NT2/D1 (cell line): ENCODE measurements at regions not wholly inside any gene's neighbourhood (a gene's known extent, or its start where the extent isn't known, plus 50 kb on each side); places are given as distances from the start of the nearest gene placed in this dataset.
"Not testable (repeated sequence)": the region's sequence is repeated elsewhere in the genome, so short reads cannot be mapped to it uniquely, and the experiment has no call there.

Experiments used
- DNase-seq: peaks from one replicate; pipeline ENCODE4 v3.0.0-alpha.2; 2011; ENCODE audit warnings: low read depth, low spot score
- H3K27me3 ChIP-seq: 2 replicates; pipeline ENCODE4 v1.6.0; 2011; ENCODE audit warnings: mild to moderate bottlenecking; ENCODE audit not compliant: insufficient read length, insufficient read depth
- H3K36me3 ChIP-seq: 2 replicates; pipeline ENCODE4 v1.6.1; 2011; ENCODE audit warnings: mild to moderate bottlenecking, low read length, mixed read lengths; ENCODE audit not compliant: insufficient read depth, insufficient read length
- H3K4me1 ChIP-seq: 2 replicates; pipeline ENCODE4 v1.5.1; 2011; ENCODE audit not compliant: insufficient read depth, insufficient read length
- H3K4me3 ChIP-seq: 2 replicates; pipeline ENCODE4 v1.5.1; 2011; ENCODE audit warnings: low read depth; ENCODE audit not compliant: insufficient read length
- H3K9ac ChIP-seq: 2 replicates; pipeline ENCODE4 v1.6.0; 2011; ENCODE audit warnings: low read depth; ENCODE audit not compliant: insufficient read length
- H3K9me3 ChIP-seq: 2 replicates; pipeline ENCODE4 v1.5.1; 2011; ENCODE audit warnings: mild to moderate bottlenecking, low read length; ENCODE audit not compliant: insufficient read depth
- SUZ12 ChIP-seq: IDR thresholded peaks from 2 replicates; pipeline ENCODE4 v1.6.1; 2011; ENCODE audit not compliant: insufficient read length, insufficient read depth; ENCODE audit errors: extremely low read depth
- YY1 ChIP-seq: IDR thresholded peaks from 2 replicates; pipeline ENCODE4 v1.6.1; 2011; ENCODE audit not compliant: insufficient read length, insufficient read depth
- ZNF274 ChIP-seq: IDR thresholded peaks from 2 replicates; pipeline ENCODE4 v1.6.1; 2011; ENCODE audit warnings: mild to moderate bottlenecking, low read depth, low read length

GRCh38 chr2:176876493-176877103, 336.0 kb upstream of the HNRNPA3 start:
- no peak for DNase-seq
- H3K4me3 ChIP-seq: no peak overlapping the region
- H3K36me3 ChIP-seq: no peaks in the 10 kb centered on the region
- no peak overlapping the region for H3K9ac ChIP-seq
- no peaks in the 10 kb centered on the region for H3K4me1 ChIP-seq
- no peaks in the 10 kb centered on the region for H3K27me3 ChIP-seq
- TF ChIP-seq YY1 (no peak), SUZ12 (no peak)
- peaks cover 19% of the 10 kb centered on the region for H3K9me3 ChIP-seq

- Histone ChIP-seq H3K9ac (no peak overlapping the region), H3K27me3 (no peaks in the 10 kb centered on the region), H3K4me3 (no peak overlapping the region), H3K9me3 (0 out of 2 replicates have a peak, but pooled peaks cover 6% of the 10 kb centered on the region), H3K4me1 (no peaks in the 10 kb centered on the region), H3K36me3 (no peaks in the 10 kb centered on the region)
- TF ChIP-seq ZNF274: no peak
- TF ChIP-seq YY1: no peak
- no peak for TF ChIP-seq SUZ12
- no peak for DNase-seq
Measured at GRCh38 chr2:176879426-176879995, 333.1 kb upstream of the HNRNPA3 start.

GRCh38 chr2:176882045-176882444, 330.5 kb upstream of the HNRNPA3 start:
- not testable (repeated sequence) for H3K4me3 ChIP-seq, H3K9ac ChIP-seq, H3K9me3 ChIP-seq, DNase-seq, H3K4me1 ChIP-seq, H3K27me3 ChIP-seq, H3K36me3 ChIP-seq

- DNase-seq: no peak
- Histone ChIP-seq H3K36me3 (no peaks in the 10 kb centered on the region), H3K4me3 (no peak overlapping the region), H3K9me3 (no peaks in the 10 kb centered on the region), H3K4me1 (no peaks in the 10 kb centered on the region), H3K27me3 (no peaks in the 10 kb centered on the region), H3K9ac (no peak overlapping the region)
- TF ChIP-seq ZNF274: no peak
- no peak for TF ChIP-seq SUZ12
- no peak for TF ChIP-seq YY1
Measured at GRCh38 chr2:176885001-176885643, 327.5 kb upstream of the HNRNPA3 start.

- Histone ChIP-seq H3K4me3 (no peak overlapping the region), H3K27me3 (no peaks in the 10 kb centered on the region), H3K36me3 (no peaks in the 10 kb centered on the region), H3K9me3 (no peaks in the 10 kb centered on the region), H3K9ac (no peak overlapping the region), H3K4me1 (no peaks in the 10 kb centered on the region)
- TF ChIP-seq SUZ12 (no peak), ZNF274 (no peak), YY1 (no peak)
- DNase-seq: no peak
Measured at GRCh38 chr2:176885661-176886060, 326.9 kb upstream of the HNRNPA3 start.

- DNase-seq: no peak
- no peak overlapping the region for H3K4me3 ChIP-seq
- no peaks in the 10 kb centered on the region for H3K4me1 ChIP-seq
- H3K27me3 ChIP-seq: no peaks in the 10 kb centered on the region
- H3K9ac ChIP-seq: no peak overlapping the region
- H3K9me3 ChIP-seq: no peaks in the 10 kb centered on the region
- no peaks in the 10 kb centered on the region for H3K36me3 ChIP-seq
- TF ChIP-seq SUZ12 (no peak), YY1 (no peak), ZNF274 (no peak)
Measured at GRCh38 chr2:176891105-176891504, 321.5 kb upstream of the HNRNPA3 start.

GRCh38 chr2:176891857-176892256, 320.7 kb upstream of the HNRNPA3 start:
- no peaks in the 10 kb centered on the region for H3K36me3 ChIP-seq
- no peak overlapping the region for H3K4me3 ChIP-seq
- H3K4me1 ChIP-seq: no peaks in the 10 kb centered on the region
- no peak for DNase-seq
- H3K9ac ChIP-seq: no peak overlapping the region
- no peaks in the 10 kb centered on the region for H3K9me3 ChIP-seq
- TF ChIP-seq SUZ12: no peak
- no peaks in the 10 kb centered on the region for H3K27me3 ChIP-seq
